Dendritic cell treated with granulocyte-macrophage colony-stimulating factor and Interleukin-4, amounts not matched to agents 40 ng/mL and 50 ng/mL, for 4 days (primary cell): ENCODE measurements at regions not wholly inside any gene's neighbourhood (a gene's known extent, or its start where the extent isn't known, plus 50 kb on each side); places are given as distances from the start of the nearest gene placed in this dataset.
"Not testable (repeated sequence)": the region's sequence is repeated elsewhere in the genome, so short reads cannot be mapped to it uniquely, and the experiment has no call there.

Experiments
- H3K27ac Mint-ChIP-seq: one replicate; pipeline ENCODE4 v1.8.0; 2022; ENCODE audit warnings: mild to moderate bottlenecking, mixed read lengths
- H3K27me3 Mint-ChIP-seq: one replicate; pipeline ENCODE4 v1.8.0; 2022; ENCODE audit warnings: mild to moderate bottlenecking, mixed read lengths
- H3K36me3 Mint-ChIP-seq: one replicate; pipeline ENCODE4 v1.8.0; 2022; ENCODE audit warnings: low read depth, mixed read lengths
- H3K4me1 Mint-ChIP-seq: one replicate; pipeline ENCODE4 v1.8.0; 2022; ENCODE audit warnings: low read depth, mixed read lengths
- H3K4me3 Mint-ChIP-seq: one replicate; pipeline ENCODE4 v1.8.0; 2022; ENCODE audit warnings: mild to moderate bottlenecking, moderate library complexity, mixed read lengths
- H3K9me3 Mint-ChIP-seq: one replicate; pipeline ENCODE4 v1.8.0; 2022; ENCODE audit warnings: mixed read lengths
- intact Hi-C: fragments of 100-400 bp; cut with micrococcal nuclease; formaldehyde crosslinking; loops from one replicate; pipeline ENCODE4 v1.15.0; 2022

DNA sequence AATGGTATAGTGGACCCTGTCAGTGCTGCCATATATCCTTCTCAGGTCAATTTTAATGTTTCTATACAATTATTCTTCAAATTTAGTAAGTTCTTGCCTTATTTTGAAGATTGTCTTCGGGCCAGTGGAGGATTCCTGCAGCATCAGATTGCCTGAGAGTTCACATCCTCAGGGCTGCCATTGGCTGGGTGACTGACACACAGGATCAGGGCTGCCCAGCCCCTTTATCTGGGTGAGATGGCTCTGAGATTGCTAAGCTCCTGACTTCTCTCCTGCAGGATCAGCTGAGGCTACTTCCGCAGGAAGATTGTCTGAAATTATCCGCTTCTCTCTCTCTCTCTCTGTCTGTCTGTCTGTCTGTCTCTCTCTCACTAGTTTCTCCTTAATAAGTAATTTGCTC is 567.4 kb downstream of the TSN start:
- no peaks in the 10 kb centered on the region for H3K36me3 Mint-ChIP-seq
- no peak overlapping the region for H3K4me3 Mint-ChIP-seq
- peaks cover 2% of the 10 kb centered on the region for H3K27me3 Mint-ChIP-seq
- no peak overlapping the region for H3K27ac Mint-ChIP-seq
- no peaks in the 10 kb centered on the region for H3K9me3 Mint-ChIP-seq
- peaks cover 6% of the 10 kb centered on the region for H3K4me1 Mint-ChIP-seq
- intact Hi-C loops: no loop called here

DNA sequence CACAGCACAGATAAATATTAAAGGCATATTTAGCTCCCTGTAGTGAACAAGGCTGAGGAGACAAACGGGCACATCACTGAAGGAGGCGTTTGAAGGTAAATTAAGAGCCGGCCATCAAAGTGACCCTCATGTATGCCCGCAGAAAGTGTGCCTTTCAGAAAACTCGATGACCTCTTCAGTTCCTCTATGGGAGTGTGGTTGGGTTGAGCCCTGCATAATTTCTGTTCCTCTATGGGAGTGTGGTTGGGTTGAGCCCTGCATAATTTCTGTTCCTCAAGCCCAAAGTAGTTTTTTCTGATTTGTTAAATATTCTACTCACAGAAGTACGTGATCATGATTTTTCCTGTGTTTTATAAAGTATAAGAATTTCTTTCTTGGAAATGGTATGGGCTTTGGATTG is 568.5 kb downstream of the TSN start:
- intact Hi-C loops: no loop called here
- Mint-ChIP-seq H3K27me3 (peaks cover 2% of the 10 kb centered on the region), H3K4me3 (no peak overlapping the region), H3K27ac (peak overlapping the region; percentile 75), H3K9me3 (no peaks in the 10 kb centered on the region), H3K36me3 (no peaks in the 10 kb centered on the region), H3K4me1 (peaks cover 6% of the 10 kb centered on the region)

DNA sequence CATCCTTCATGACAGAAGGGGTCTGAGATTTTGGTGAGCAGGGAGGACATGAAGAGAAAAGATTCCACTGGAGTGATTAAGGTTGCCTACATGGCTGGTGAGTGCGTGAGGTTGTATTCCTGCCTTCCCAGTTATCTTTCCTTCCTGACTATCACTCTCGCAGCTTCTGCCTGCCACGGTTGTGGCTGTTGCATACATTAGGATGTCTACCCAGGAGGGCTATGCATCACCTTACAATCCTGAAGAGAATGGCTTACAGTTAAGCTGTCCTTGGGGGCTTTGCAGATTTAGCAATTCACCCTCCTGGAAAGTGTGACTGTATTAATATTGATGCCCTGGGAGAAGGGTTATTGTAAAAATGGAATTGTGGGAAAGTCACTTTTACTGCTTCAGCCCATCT is 571.0 kb downstream of the TSN start:
- H3K4me1 Mint-ChIP-seq: peaks cover 6% of the 10 kb centered on the region
- no peaks in the 10 kb centered on the region for H3K36me3 Mint-ChIP-seq
- H3K9me3 Mint-ChIP-seq: peaks cover 1% of the 10 kb centered on the region
- no peak overlapping the region for H3K27ac Mint-ChIP-seq
- H3K27me3 Mint-ChIP-seq: peaks cover 2% of the 10 kb centered on the region
- intact Hi-C loops: no loop called here
- no peak overlapping the region for H3K4me3 Mint-ChIP-seq

DNA sequence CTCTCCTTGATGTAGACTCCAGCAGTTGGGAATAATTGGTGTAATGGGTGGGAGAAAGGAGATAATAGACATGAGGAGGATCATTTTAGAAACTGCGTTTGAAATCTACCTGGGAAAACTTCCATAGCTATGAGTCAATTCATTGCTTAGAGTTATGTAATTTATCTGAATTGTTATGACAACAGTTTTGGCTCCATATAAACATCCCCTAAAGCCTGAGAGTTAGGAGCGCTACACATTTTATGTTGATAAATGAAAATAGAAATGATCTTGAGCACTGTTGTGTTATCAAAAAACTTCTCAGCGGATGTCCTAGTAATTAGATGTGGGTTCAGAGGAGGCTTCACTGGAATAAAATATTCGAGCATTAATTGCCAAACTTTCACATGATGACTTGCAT is 573.4 kb downstream of the TSN start:
- intact Hi-C loops: no loop called here
- no peaks in the 10 kb centered on the region for H3K36me3 Mint-ChIP-seq
- H3K9me3 Mint-ChIP-seq: peaks cover 7% of the 10 kb centered on the region
- H3K4me1 Mint-ChIP-seq: peaks cover 6% of the 10 kb centered on the region
- H3K4me3 Mint-ChIP-seq: no peak overlapping the region
- peaks cover 2% of the 10 kb centered on the region for H3K27me3 Mint-ChIP-seq
- no peak overlapping the region for H3K27ac Mint-ChIP-seq

DNA sequence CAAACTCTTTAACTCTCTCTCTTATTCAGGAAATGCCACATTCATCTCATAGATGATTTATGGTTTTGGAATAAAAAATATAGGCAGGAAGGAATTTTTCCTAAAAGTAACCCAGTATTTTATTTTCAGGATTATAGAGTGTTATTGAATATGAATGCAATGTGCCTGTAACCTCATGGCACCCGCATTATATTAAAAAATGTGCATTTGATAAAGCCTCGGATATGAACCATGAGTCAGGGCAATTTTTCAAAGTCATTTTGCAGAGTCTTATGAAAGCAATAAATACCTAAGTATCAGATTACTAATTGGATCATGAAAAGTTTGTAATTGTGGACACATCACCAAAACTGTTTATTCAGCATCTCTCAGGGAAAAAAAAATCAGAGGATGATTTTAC is 573.8 kb downstream of the TSN start:
- no peaks in the 10 kb centered on the region for H3K36me3 Mint-ChIP-seq
- intact Hi-C loops: no loop called here

DNA sequence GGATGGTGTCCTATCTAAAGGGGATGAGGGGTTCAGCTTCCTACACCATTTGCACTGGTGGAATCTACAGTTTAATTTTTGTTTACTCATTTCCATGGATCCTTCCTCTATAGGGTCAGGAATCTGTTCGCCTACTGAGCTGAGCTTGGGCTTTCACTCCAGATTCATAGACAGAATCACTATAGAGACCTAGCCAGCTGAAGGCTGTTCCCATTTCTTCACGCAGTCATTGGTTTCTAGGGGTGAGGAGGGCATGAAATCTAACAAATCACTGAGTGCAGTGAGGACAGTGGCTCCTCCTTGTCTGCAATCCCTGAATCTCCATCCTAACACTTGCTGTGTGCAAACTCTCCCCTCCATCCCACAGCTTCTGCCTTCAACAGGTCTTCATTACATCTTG is 578.5 kb downstream of the TSN start:
- H3K9me3 Mint-ChIP-seq: peaks cover 14% of the 10 kb centered on the region
- no peaks in the 10 kb centered on the region for H3K27me3 Mint-ChIP-seq
- intact Hi-C loops: no loop called here
- no peaks in the 10 kb centered on the region for H3K36me3 Mint-ChIP-seq
- H3K27ac Mint-ChIP-seq: no peak overlapping the region
- H3K4me1 Mint-ChIP-seq: no peaks in the 10 kb centered on the region
- H3K4me3 Mint-ChIP-seq: no peak overlapping the region

More for the DNA sequence above, 573.8 kb downstream of the TSN start:
- Mint-ChIP-seq H3K27me3 (peaks cover 2% of the 10 kb centered on the region), H3K27ac (no peak overlapping the region), H3K9me3 (peaks cover 10% of the 10 kb centered on the region), H3K4me3 (no peak overlapping the region), H3K4me1 (peaks cover 4% of the 10 kb centered on the region)

DNA sequence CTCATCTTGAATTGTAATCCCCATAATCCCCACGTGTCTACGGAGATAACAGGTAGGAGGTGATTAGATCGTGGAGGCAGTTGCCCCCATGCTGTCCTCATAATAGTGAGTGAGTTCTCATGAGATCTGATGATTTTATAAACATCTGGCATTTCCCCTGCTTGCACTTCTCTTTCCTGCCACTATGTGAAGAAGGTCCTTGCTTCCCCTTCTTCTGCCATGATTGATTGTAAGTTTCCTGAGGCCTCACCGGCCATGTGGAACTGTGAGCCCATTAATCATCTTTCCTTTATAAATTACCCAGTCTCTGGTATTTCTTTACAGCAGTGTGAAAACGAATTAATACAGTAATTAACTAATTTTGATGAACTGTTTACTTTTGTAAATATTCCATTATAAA is 582.5 kb downstream of the TSN start:
- no peaks in the 10 kb centered on the region for H3K4me1 Mint-ChIP-seq
- intact Hi-C loops: no loop called here
- peaks cover 6% of the 10 kb centered on the region for H3K9me3 Mint-ChIP-seq
- no peaks in the 10 kb centered on the region for H3K36me3 Mint-ChIP-seq
- H3K4me3 Mint-ChIP-seq: no peak overlapping the region
- no peaks in the 10 kb centered on the region for H3K27me3 Mint-ChIP-seq
- no peak overlapping the region for H3K27ac Mint-ChIP-seq

DNA sequence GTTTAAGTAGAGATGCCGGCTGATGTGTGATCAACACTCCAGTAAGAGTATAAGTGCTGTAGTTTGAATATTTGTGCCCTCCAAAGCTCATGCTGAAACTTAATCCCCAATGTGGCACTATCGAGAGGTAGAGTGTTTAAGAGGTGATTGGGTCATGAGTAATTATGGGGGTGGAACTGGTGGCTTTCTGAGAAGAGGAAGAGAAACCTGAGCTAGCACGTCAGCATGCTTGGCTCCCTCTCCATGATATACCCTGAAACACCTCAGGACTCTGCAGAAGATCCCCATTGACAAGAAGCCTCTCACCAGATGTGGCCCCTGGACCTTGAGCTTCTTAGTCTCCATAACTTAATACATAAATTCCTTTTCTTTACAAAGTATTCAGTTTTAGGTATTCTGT is 584.8 kb downstream of the TSN start:
- Mint-ChIP-seq H3K4me1 (no peaks in the 10 kb centered on the region), H3K4me3 (no peak overlapping the region), H3K27me3 (no peaks in the 10 kb centered on the region), H3K36me3 (no peaks in the 10 kb centered on the region), H3K27ac (no peak overlapping the region), H3K9me3 (peaks cover 4% of the 10 kb centered on the region)
- intact Hi-C loops: no loop called here

DNA sequence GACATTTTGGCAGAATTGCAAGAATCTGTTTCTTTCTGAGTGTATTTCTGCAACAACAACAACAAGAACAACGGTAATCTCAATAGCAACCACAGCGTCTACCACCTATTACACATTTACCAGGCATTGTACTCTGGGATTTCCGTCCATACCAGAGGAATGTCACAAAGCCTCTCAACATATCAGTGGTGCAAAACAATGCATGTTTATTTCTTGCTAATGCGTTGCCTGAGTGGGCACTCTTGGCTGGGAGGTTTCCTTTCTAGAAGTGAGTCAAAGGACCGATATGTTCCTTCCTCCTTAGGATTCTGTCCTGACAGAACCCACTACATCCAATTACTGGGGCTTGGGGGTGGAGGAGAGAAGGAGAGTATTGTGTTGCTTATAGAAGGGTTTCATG is 585.6 kb downstream of the TSN start:
- Mint-ChIP-seq H3K36me3 (no peaks in the 10 kb centered on the region), H3K4me3 (no peak overlapping the region), H3K4me1 (no peaks in the 10 kb centered on the region), H3K27me3 (no peaks in the 10 kb centered on the region), H3K27ac (no peak overlapping the region), H3K9me3 (peaks cover 9% of the 10 kb centered on the region)
- intact Hi-C loops: no loop called here

DNA sequence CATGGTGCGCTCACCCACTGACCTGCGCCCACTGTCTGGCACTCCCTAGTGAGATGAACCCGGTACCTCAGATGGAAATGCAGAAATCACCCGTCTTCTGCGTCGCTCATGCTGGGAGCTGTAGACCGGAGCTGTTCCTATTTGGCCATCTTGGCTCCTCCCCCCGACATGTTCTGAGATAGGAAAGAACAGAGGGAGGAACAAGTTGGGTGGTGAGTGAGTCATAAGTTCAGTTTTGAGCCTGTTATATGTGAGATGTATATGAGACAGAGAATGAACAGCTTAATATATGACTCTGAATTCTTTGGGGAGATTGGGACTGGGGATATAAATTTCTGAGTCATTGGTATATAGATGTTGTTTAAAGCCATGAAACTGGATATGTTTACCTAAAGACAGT is 596.7 kb downstream of the TSN start:
- H3K4me1 Mint-ChIP-seq, intact Hi-C loops, H3K27ac Mint-ChIP-seq, H3K4me3 Mint-ChIP-seq, H3K27me3 Mint-ChIP-seq, H3K36me3 Mint-ChIP-seq: not testable (repeated sequence)
- H3K9me3 Mint-ChIP-seq: peaks cover 29% of the 10 kb centered on the region

DNA sequence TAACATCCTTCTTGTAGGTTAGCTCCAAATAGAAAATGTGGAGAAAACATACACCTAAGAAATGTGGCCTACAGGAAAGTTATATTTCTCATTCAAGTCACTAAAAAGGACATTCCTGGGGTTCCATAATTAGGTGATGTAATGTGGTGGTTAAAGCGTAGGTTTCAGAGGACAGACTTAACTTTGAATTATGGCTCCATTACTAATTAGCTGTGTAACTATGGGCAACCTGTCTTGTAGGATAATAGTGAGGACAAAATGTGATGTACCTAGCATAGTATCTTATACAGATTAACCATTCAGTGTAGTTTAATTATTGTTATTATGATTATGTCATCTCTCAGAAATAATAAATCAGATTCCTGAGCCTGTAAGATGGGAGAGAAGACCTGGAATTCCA is 602.5 kb downstream of the TSN start:
- H3K36me3 Mint-ChIP-seq: no peaks in the 10 kb centered on the region
- no peaks in the 10 kb centered on the region for H3K27me3 Mint-ChIP-seq
- intact Hi-C loops: no loop called here
- H3K9me3 Mint-ChIP-seq: peaks cover 16% of the 10 kb centered on the region
- H3K27ac Mint-ChIP-seq: no peak overlapping the region
- H3K4me3 Mint-ChIP-seq: no peak overlapping the region
- H3K4me1 Mint-ChIP-seq: no peaks in the 10 kb centered on the region

DNA sequence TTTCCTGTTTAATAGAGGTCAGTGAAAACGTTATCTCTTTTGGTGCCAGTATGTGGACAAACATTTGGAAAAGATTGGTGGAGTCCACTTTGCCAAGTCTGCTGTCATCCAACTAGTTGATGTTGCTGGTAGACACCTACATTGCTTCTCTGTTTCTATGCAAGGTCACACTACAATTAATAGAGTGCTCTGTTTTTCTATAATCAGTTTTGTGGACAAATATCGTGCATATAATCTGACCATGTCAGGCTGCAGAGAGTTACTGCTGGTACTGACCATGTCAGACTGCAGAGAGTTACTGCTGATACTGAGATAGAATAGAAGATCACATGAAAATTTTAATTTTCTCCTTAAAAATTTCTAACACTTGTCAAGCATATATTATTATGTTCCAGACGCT is 603.3 kb downstream of the TSN start:
- H3K4me3 Mint-ChIP-seq: no peak overlapping the region

DNA sequence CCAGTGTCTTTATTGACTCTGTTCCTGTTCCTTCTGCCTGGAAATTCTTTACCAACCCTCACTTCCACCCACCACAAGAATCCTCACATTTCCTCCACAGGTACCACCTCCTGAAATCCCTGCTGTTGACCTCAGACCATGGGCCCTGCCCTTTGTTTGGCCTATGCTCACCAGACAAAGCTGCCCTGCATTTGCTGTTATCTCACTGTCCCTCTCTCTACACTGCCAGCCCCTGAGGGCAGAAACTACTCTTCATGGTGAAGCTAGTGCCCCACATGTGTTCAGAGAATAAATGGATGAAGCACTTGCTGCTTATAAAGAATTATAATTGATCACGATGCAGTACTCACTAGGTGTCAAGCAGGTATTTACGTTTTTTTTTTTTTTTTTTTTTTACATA is 608.4 kb downstream of the TSN start:
- H3K27ac Mint-ChIP-seq: no peak overlapping the region
- intact Hi-C loops: no loop called here

More for the DNA sequence above, 603.3 kb downstream of the TSN start:
- Mint-ChIP-seq H3K4me1 (no peaks in the 10 kb centered on the region), H3K9me3 (peaks cover 15% of the 10 kb centered on the region), H3K27me3 (no peaks in the 10 kb centered on the region), H3K27ac (no peak overlapping the region), H3K36me3 (no peaks in the 10 kb centered on the region)
- intact Hi-C loops: no loop called here

DNA sequence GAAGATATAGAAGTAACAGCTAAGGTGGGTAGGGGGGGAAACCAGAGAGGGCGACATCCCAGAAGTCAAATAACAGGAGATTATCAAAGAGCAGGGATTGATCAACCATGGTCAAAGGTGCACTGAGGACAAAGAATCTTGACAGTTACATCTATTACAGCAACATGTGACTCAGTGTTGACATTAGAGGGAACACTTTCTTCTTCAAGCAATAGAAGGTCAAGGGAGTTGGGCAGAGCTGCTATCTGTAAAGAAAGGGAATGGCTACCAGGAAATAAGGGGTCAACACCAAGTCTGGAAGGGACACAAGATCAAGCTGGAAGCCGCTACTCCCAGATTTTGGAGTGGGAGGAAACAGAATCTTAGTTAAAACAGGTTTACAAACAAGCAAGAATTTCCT is 611.0 kb downstream of the TSN start:
- H3K27ac Mint-ChIP-seq: no peak overlapping the region
- no peaks in the 10 kb centered on the region for H3K4me1 Mint-ChIP-seq
- intact Hi-C loops: loop anchor here (5.0 kb wide), 1 partner anchor 389 kb away; no protein-coding TSS in a partner anchor
- H3K27me3 Mint-ChIP-seq: no peaks in the 10 kb centered on the region
- peaks cover 3% of the 10 kb centered on the region for H3K9me3 Mint-ChIP-seq
- H3K36me3 Mint-ChIP-seq: no peaks in the 10 kb centered on the region
- no peak overlapping the region for H3K4me3 Mint-ChIP-seq

More for the DNA sequence above, 608.4 kb downstream of the TSN start:
- Mint-ChIP-seq H3K9me3 (no peaks in the 10 kb centered on the region), H3K4me3 (no peak overlapping the region), H3K4me1 (no peaks in the 10 kb centered on the region), H3K36me3 (no peaks in the 10 kb centered on the region), H3K27me3 (no peaks in the 10 kb centered on the region)

DNA sequence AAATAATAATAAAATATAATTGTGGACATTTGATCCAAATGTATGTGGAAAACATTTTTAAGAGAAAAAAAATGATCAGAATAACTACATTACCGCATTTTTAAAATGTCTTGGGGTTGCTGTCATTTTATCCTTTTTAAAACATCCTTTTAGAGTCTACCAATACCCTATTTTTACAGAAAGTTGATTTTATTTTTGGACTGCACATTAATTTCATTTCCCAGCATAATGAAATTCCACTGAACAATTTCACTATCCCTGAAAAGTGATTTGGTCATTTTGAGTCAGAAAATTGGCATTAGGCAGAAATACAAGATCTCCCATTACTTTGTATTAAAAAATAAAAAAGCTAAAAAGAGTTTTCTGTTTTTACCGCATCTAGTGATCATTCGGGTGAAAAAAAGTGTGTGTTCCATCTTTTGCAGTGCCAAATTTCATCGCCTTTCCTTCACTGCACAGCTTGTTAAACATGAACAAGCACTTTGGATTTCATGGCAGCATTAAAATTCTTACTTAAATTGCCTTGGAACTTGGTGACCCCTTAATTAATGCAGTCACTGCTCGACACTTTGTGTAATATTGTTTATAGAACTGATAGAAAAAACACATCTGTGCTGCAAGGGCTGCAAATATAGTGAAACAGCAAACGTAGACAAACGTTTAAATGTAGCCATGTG is 611.7 kb downstream of the TSN start:
- intact Hi-C loops: loop anchor here (5.0 kb wide), 1 partner anchor 390 kb away; no protein-coding TSS in a partner anchor
- peaks cover 9% of the 10 kb centered on the region for H3K9me3 Mint-ChIP-seq
- H3K36me3 Mint-ChIP-seq: no peaks in the 10 kb centered on the region
- H3K4me1 Mint-ChIP-seq: no peaks in the 10 kb centered on the region
- H3K27ac Mint-ChIP-seq: no peak overlapping the region
- no peak overlapping the region for H3K4me3 Mint-ChIP-seq
- no peaks in the 10 kb centered on the region for H3K27me3 Mint-ChIP-seq
